ENCODE measurements at regions not wholly inside any gene's neighbourhood (a gene's known extent, or its start where the extent isn't known, plus 50 kb on each side); places are given as distances from the start of the nearest gene placed in this dataset.

- TF ChIP-seq, protein P1, sequence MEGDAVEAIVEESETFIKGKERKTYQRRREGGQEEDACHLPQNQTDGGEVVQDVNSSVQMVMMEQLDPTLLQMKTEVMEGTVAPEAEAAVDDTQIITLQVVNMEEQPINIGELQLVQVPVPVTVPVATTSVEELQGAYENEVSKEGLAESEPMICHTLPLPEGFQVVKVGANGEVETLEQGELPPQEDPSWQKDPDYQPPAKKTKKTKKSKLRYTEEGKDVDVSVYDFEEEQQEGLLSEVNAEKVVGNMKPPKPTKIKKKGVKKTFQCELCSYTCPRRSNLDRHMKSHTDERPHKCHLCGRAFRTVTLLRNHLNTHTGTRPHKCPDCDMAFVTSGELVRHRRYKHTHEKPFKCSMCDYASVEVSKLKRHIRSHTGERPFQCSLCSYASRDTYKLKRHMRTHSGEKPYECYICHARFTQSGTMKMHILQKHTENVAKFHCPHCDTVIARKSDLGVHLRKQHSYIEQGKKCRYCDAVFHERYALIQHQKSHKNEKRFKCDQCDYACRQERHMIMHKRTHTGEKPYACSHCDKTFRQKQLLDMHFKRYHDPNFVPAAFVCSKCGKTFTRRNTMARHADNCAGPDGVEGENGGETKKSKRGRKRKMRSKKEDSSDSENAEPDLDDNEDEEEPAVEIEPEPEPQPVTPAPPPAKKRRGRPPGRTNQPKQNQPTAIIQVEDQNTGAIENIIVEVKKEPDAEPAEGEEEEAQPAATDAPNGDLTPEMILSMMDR (conservative IDR thresholded peaks at IDR 0.05; ENCODE audit: low read depth, low read length): no peak
- TF ChIP-seq EZH2phosphoT487 (IDR thresholded peaks at IDR 0.05; ENCODE audit: borderline replicate concordance, low read length) (no peak), EZH2 (IDR thresholded peaks at IDR 0.05; ENCODE audit: low read length, unreplicated experiment) (no peak)
Observed at GRCh38 chr4:90057091-90057490, 70.1 kb upstream of the CCSER1 start.

Data from PC-3 (cell line).